Osteocyte (in vitro differentiated cells): ENCODE measurements at regions not wholly inside any gene's neighbourhood (a gene's known extent, or its start where the extent isn't known, plus 50 kb on each side); places are given as distances from the start of the nearest gene placed in this dataset.

Experiments
- DNase-seq: peaks from one replicate; pipeline ENCODE4 v3.0.0; 2021; ENCODE audit warnings: mixed read lengths; ENCODE audit not compliant: unreplicated experiment; ENCODE audit errors: extremely low spot score
- H3K27ac Mint-ChIP-seq: one replicate; pipeline ENCODE4 v1.8.0; 2021; ENCODE audit warnings: mild to moderate bottlenecking, mixed read lengths; ENCODE audit not compliant: unreplicated experiment
- H3K27me3 Mint-ChIP-seq: one replicate; pipeline ENCODE4 v1.8.0; 2021; ENCODE audit warnings: mixed read lengths; ENCODE audit not compliant: unreplicated experiment
- H3K36me3 Mint-ChIP-seq: one replicate; pipeline ENCODE4 v1.8.0; 2021; ENCODE audit warnings: mixed read lengths; ENCODE audit not compliant: unreplicated experiment
- H3K4me1 Mint-ChIP-seq: one replicate; pipeline ENCODE4 v1.8.0; 2021; ENCODE audit warnings: mixed read lengths; ENCODE audit not compliant: unreplicated experiment
- H3K4me3 Mint-ChIP-seq: one replicate; pipeline ENCODE4 v1.8.0; 2021; ENCODE audit warnings: mild to moderate bottlenecking, moderate library complexity, mixed read lengths; ENCODE audit not compliant: unreplicated experiment
- H3K9me3 Mint-ChIP-seq: one replicate; pipeline ENCODE4 v1.8.0; 2021; ENCODE audit warnings: mixed read lengths; ENCODE audit not compliant: unreplicated experiment
- CTCF ChIP-seq: fragments of 200-600 bp; sonication (generic); IDR thresholded peaks from 2 replicates; pipeline ENCODE4 v1.5.0; 2021; ENCODE audit warnings: antibody characterized with exemption, mild to moderate bottlenecking, moderate library complexity

DNA sequence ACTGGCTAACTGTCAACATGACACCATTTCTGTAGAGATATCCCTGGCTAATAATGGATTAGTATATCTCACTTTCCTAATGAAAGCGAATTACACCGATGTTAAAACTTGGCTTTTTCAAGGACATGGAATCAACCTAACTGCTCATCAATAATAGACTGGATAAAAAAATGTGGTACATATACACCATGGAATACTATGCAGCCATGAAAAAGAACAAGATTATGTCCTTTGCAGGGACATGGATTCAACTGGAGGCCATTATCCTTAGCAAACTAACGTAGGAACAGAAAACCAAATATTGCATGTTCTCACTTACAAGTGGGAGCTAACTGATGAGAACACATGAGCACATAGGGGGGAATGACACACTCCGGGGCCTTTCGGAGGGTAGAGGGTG is 62.6 kb downstream of the ZIC1 start:
- no peak for TF ChIP-seq CTCF
- Mint-ChIP-seq H3K9me3 (peaks cover 19% of the 10 kb centered on the region), H3K27me3 (no peaks in the 10 kb centered on the region), H3K4me1 (no peaks in the 10 kb centered on the region), H3K4me3 (no peak overlapping the region), H3K27ac (no peak overlapping the region), H3K36me3 (no peaks in the 10 kb centered on the region)
- DNase-seq = no peak

GRCh38 chr3:147472846-147473245 is 63.7 kb downstream of the ZIC1 start:
- DNase-seq = no peak
- H3K36me3 Mint-ChIP-seq = no peaks in the 10 kb centered on the region
- no peak overlapping the region for H3K4me3 Mint-ChIP-seq
- no peaks in the 10 kb centered on the region for H3K27me3 Mint-ChIP-seq
- no peak for TF ChIP-seq CTCF
- no peaks in the 10 kb centered on the region for H3K4me1 Mint-ChIP-seq
- peaks cover 19% of the 10 kb centered on the region for H3K9me3 Mint-ChIP-seq
- H3K27ac Mint-ChIP-seq = no peak overlapping the region

GRCh38 chr3:147483145-147483544 is 74.0 kb downstream of the ZIC1 start:
- Mint-ChIP-seq H3K9me3 (peaks cover 3% of the 10 kb centered on the region), H3K4me1 (no peaks in the 10 kb centered on the region), H3K27ac (no peak overlapping the region), H3K27me3 (no peaks in the 10 kb centered on the region), H3K36me3 (no peaks in the 10 kb centered on the region), H3K4me3 (no peak overlapping the region)
- no peak for DNase-seq
- TF ChIP-seq CTCF = no peak

GRCh38 chr3:147483578-147483977 is 74.4 kb downstream of the ZIC1 start:
- Mint-ChIP-seq H3K4me1 (no peaks in the 10 kb centered on the region), H3K9me3 (peaks cover 3% of the 10 kb centered on the region), H3K27me3 (no peaks in the 10 kb centered on the region), H3K4me3 (no peak overlapping the region), H3K36me3 (no peaks in the 10 kb centered on the region), H3K27ac (no peak overlapping the region)
- no peak for TF ChIP-seq CTCF
- DNase-seq = no peak

DNA sequence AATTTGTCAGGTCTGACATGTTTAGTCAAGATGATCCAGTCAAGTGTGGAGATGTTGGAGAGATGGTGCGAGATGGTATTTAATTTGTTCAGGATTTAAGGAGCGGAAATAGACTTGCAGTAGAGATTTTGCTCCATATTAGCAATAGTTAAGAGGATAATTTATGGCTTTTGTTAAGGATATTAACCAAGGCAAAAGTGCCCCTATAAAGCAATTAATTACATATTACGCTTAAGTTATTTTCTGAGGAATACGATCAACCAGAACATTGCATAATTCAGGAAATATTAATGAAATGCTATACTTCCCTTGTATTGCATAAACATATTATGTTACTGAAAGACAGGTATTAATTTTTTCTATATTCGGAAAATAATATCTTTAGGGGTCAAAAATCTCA is 83.9 kb downstream of the ZIC1 start:
- Mint-ChIP-seq H3K27me3 (peaks cover 2% of the 10 kb centered on the region), H3K4me1 (no peaks in the 10 kb centered on the region), H3K27ac (no peak overlapping the region), H3K9me3 (no peaks in the 10 kb centered on the region), H3K36me3 (no peaks in the 10 kb centered on the region), H3K4me3 (no peak overlapping the region)
- no peak for TF ChIP-seq CTCF
- no peak for DNase-seq
